H1 (cell line): ENCODE measurements at regions not wholly inside any gene's neighbourhood (a gene's known extent, or its start where the extent isn't known, plus 50 kb on each side); places are given as distances from the start of the nearest gene placed in this dataset.

Experiments
- KDM1A ChIP-seq: fragments of 200-600, 300-600 bp; sonication (generic); IDR thresholded peaks from 2 replicates; pipeline ENCODE4 v1.7.1; 2016; ENCODE audit warnings: mild to moderate bottlenecking, low read length, borderline replicate concordance
- POLR2AphosphoS5 ChIP-seq: IDR thresholded peaks from 2 replicates; pipeline ENCODE4 v1.6.1; 2011; ENCODE audit warnings: low read depth, low read length
- TF ChIP-seq, protein P1 (sequence below), 3 experiments: IDR thresholded peaks; 1 replicate in 2 of 3; 2 replicates in 1 of 3; pipeline versions ENCODE4 v1.5.1 to v1.6.1; 2011; ENCODE audit warnings: low read length in 3 of 3, mild to moderate bottlenecking in 3 of 3, inconsistent platforms in 2 of 3, low read depth in 1 of 3, moderate library complexity in 1 of 3; ENCODE audit not compliant: insufficient read depth in 1 of 3; ENCODE audit errors: control extremely low read depth in 1 of 3

- TF ChIP-seq POLR2AphosphoS5, result no peak
- TF ChIP-seq KDM1A, result no peak
- TF ChIP-seq, protein P1, sequence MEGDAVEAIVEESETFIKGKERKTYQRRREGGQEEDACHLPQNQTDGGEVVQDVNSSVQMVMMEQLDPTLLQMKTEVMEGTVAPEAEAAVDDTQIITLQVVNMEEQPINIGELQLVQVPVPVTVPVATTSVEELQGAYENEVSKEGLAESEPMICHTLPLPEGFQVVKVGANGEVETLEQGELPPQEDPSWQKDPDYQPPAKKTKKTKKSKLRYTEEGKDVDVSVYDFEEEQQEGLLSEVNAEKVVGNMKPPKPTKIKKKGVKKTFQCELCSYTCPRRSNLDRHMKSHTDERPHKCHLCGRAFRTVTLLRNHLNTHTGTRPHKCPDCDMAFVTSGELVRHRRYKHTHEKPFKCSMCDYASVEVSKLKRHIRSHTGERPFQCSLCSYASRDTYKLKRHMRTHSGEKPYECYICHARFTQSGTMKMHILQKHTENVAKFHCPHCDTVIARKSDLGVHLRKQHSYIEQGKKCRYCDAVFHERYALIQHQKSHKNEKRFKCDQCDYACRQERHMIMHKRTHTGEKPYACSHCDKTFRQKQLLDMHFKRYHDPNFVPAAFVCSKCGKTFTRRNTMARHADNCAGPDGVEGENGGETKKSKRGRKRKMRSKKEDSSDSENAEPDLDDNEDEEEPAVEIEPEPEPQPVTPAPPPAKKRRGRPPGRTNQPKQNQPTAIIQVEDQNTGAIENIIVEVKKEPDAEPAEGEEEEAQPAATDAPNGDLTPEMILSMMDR (IDR thresholded peaks at IDR 0.05; ENCODE audit: control extremely low read depth in 1 of 3, insufficient read depth in 1 of 3, low read depth in 1 of 3, low read length in 3 of 3), result no peak
These were observed 167.0 kb upstream of the TCERG1L start for GRCh38 chr10:131478377-131478989.
